ENCODE measurements at regions not wholly inside any gene's neighbourhood (a gene's known extent, or its start where the extent isn't known, plus 50 kb on each side); places are given as distances from the start of the nearest gene placed in this dataset.

DNA sequence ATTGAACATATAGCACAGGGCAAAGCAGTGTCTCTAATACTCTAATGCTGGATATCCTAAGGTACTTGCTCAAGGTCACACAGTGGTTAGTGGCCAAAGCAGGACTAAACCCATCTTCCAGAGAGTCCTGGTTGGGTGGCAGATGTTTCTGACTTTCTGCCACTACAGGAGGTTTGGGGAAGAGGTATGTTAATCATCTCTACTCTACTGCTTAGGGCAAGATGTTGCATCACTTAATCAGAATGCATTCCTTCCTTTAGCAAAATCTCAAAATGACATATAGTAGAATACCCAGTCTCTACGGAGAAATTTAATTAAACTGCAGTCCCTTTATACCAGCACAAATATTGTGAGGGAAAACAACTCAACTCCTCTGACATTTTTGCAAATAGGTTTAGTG, 190.7 kb upstream of the FAM241A start:
- Histone ChIP-seq H3K18ac (ENCODE audit: extremely low read depth, low read length) (no peak overlapping the region), H4K5ac (ENCODE audit: insufficient read length, low read depth, low read length) (no peak overlapping the region), H2BK5ac (ENCODE audit: low read depth, low read length) (no peak overlapping the region), H3K4me2 (ENCODE audit: insufficient read depth in 1 of 2, low read depth in 2 of 2, low read length in 2 of 2) (no peak overlapping the region), H3K79me1 (ENCODE audit: low read depth, low read length) (no peaks in the 10 kb centered on the region), H2BK120ac (replicated peaks; ENCODE audit: low read depth, low read length) (no peak overlapping the region), H3K4me3 (ENCODE audit: extremely low read depth in 1 of 4, insufficient read depth in 2 of 4, low read depth in 3 of 4, low read length in 4 of 4) (no peak overlapping the region), H3K23me2 (ENCODE audit: low read depth, low read length) (peaks cover 2% of the 10 kb centered on the region; the same call in 1 of the 2 replicates), H3K9me3 (ENCODE audit: insufficient read depth in 2 of 2, low read depth in 1 of 2, low read length in 1 of 2) (no peaks in the 10 kb centered on the region), H2BK12ac (ENCODE audit: low read depth, low read length) (no peak overlapping the region), H3K27ac (ENCODE audit: low read depth, low read length) (no peak overlapping the region), H3K56ac (replicated peaks; ENCODE audit: insufficient read length, low read depth, low read length) (no peak overlapping the region), H2AK5ac (ENCODE audit: low read depth, low read length) (no peak overlapping the region), H3K27me3 (replicated peaks in 1 of 4; ENCODE audit: control insufficient read depth in 3 of 4, extremely low read depth in 1 of 4, insufficient read depth in 3 of 4, low read length in 3 of 4) (no peaks in the 10 kb centered on the region), H3K79me2 (ENCODE audit: control insufficient read depth in 1 of 2, insufficient read depth in 2 of 2, low read length in 2 of 2) (no peaks in the 10 kb centered on the region), H2BK15ac (ENCODE audit: low read length) (no peak overlapping the region), H3K36me3 (ENCODE audit: control insufficient read depth in 2 of 4, insufficient read depth in 4 of 4, low read length in 3 of 4) (no peaks in the 10 kb centered on the region), H4K20me1 (replicated peaks in 1 of 2; ENCODE audit: control insufficient read depth in 1 of 2, insufficient read depth in 2 of 2, low read length in 2 of 2) (no peaks in the 10 kb centered on the region), H3K4me1 (replicated peaks in 1 of 4; ENCODE audit: control insufficient read depth in 3 of 4, insufficient read depth in 4 of 4, low read length in 3 of 4) (no peaks in the 10 kb centered on the region), H2AFZ (ENCODE audit: low read length) (no peak overlapping the region), H3K4ac (replicated peaks; ENCODE audit: insufficient read length, low read depth, low read length) (no peak overlapping the region), H3K9ac (replicated peaks in 1 of 4; ENCODE audit: extremely low read depth in 1 of 4, low read depth in 3 of 4, low read length in 3 of 4) (no peak overlapping the region), H2BK20ac (ENCODE audit: low read length) (no peak overlapping the region), H3K23ac (ENCODE audit: insufficient read length) (no peak overlapping the region), H3K14ac (ENCODE audit: insufficient read length) (no peak overlapping the region), H4K8ac (ENCODE audit: extremely low read depth, insufficient read depth, low read length) (no peak overlapping the region), H4K91ac (replicated peaks; ENCODE audit: insufficient read length, low read length) (no peak overlapping the region)
- DNase-seq (ENCODE audit: low read depth in 1 of 2, low spot score in 2 of 2) (no peak), FAIRE-seq (peak; percentile 13)
- POLR2A ChIA-PET (ENCODE audit: partially characterized antibody) = no interaction called here
- WGBS, 2 experiments (ENCODE audit: extremely low coverage in 1 of 2, insufficient coverage in 1 of 2, insufficient read length in 1 of 2, insufficient replicate concordance in 2 of 2, low coverage in 1 of 2, low lambda C conversion rate in 2 of 2, missing lambda C conversion rate in 1 of 2) = 100% methylated on average over 1 of the region's 1 CpG; no CpG with 5 or more reads in 1 of the 2 experiments
- CTCF ChIA-PET (ENCODE audit: partially characterized antibody) = interaction anchor here (1.5 kb wide), 1 partner anchor 68 kb away, joined by 3 read pairs; no protein-coding TSS in a partner anchor
- no peak for TF ChIP-seq NRF1 (IDR thresholded peaks at IDR 0.05; ENCODE audit: low read depth, low read length)
- peak; percentile 24; the same call in 1 of the 2 replicates for TF ChIP-seq CEBPB (IDR thresholded peaks at IDR 0.05; ENCODE audit: low read depth, low read length)
